GM12892 (cell line): ENCODE measurements at regions not wholly inside any gene's neighbourhood (a gene's known extent, or its start where the extent isn't known, plus 50 kb on each side); places are given as distances from the start of the nearest gene placed in this dataset.

ENCODE experiments used
- POLR2A ChIP-seq: IDR thresholded peaks from 2 replicates; pipeline ENCODE4 v1.6.1; 2011; ENCODE audit warnings: low read depth, low read length, control low read depth
- POLR2AphosphoS5 ChIP-seq: IDR thresholded peaks from 2 replicates; pipeline ENCODE4 v1.6.1; 2011; ENCODE audit warnings: low read depth, low read length, control low read depth

DNA sequence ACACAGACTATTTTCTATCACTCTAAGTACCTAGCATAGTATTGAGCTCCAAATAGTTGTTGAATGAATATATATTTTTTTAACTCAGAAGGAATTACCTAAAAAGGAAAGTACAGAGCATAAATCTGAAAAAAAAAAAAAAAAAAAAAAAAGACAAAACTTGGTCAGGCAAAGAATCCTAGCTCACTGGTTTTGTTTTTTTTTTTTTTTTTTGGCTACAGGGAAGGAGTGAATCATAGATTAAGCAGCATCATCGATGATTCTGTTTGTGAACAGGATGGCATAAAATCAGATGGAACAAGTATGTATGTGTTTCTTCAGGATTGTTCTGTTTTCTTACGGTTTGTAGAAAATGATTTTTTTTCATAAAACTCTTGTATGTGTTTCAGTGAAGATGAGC lies 66.1 kb upstream of the BCAT1 start:
- TF ChIP-seq POLR2A (no peak), POLR2AphosphoS5 (no peak)
